Tongue (tissue), 1 donor: ENCODE measurements at regions not wholly inside any gene's neighbourhood (a gene's known extent, or its start where the extent isn't known, plus 50 kb on each side); places are given as distances from the start of the nearest gene placed in this dataset.
A peak's percentile ranks its signal among the peaks of the same experiment; 100 is the strongest.
"Not testable (repeated sequence)": the region's sequence is repeated elsewhere in the genome, so short reads cannot be mapped to it uniquely, and the experiment has no call there.

Experiments
- DNase-seq: peaks from one replicate; pipeline ENCODE4 v3.0.0-alpha.2; 2015

DNA sequence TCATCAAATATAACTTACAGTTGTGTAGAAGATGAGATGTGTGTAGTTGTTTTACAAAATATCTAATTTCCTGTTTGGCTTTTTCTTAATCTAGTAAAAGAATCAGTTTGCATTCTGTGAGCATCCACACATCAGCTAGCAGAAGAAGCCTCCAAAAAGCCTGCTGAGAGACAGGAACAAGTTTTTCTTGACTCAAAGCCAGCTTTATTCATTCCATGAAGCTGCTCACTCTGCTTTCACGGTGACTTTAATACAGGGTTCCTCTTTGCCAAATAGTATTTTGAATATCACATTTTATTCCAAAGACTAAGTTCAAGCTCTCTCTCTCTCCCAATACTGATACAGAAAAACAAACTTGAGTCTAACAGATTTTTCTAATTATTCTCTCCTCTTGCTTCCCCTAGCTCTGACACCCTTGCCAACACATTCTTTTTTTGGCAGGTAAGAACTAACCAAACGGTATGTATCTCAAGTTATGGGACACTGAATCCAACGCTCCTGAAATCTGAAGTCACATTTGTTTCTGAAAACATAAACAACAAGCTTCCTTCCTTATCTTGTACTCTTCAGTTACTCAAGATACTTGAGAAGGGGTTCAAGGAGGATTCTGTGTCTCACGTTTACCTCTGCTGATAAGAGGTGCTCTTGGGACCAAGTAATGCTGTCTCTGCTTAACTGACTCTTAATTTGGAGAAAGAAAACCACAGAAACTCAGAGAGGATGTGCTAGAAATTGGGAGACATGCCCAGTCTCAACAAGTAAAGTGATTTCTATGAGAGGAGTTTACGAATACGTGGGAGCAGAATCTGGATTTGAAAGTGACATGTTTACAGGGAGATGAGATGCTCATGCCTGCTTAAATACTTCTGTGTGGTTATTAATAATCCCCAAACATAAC, 184.2 kb upstream of the SPTLC3 start:
- peak; percentile 89 for DNase-seq

GRCh38 chr20:12825226-12825595, 183.6 kb upstream of the SPTLC3 start:
- peak; percentile 74 for DNase-seq

DNA sequence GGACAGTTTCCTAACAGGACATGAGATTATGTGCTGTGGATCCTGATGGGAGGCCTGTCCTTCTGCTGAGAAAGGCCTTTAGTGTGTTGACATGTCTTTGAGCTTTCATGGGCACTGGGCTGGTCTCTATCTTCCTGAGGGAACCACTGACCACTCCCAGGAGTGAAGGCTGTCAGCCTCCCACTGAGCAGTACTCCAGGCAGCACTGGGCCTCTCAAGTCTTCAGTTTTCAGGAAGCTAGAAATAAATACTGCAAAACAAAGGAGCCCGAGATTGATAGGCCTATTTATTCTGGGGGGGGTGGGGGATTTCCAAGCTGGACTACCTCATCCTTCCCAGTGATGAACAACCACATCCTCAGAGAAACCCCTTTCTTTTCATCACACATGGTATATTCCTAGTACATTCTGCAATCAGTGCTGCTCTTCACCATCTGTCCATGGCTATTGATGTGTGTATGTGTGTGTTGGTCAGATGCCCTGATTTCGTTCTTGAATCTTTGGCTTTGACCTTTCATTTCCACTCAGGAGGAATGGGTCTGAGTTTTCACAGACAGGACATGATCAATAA, 180.9 kb upstream of the SPTLC3 start:
- no peak for DNase-seq

- no peak for DNase-seq
These were observed 179.6 kb upstream of the SPTLC3 start for GRCh38 chr20:12829170-12829569.

GRCh38 chr20:12833861-12834260, 174.9 kb upstream of the SPTLC3 start:
- no peak for DNase-seq

GRCh38 chr20:12835999-12836398, 172.8 kb upstream of the SPTLC3 start:
- no peak for DNase-seq

GRCh38 chr20:12837646-12838045, 171.1 kb upstream of the SPTLC3 start:
- DNase-seq = no peak

DNA sequence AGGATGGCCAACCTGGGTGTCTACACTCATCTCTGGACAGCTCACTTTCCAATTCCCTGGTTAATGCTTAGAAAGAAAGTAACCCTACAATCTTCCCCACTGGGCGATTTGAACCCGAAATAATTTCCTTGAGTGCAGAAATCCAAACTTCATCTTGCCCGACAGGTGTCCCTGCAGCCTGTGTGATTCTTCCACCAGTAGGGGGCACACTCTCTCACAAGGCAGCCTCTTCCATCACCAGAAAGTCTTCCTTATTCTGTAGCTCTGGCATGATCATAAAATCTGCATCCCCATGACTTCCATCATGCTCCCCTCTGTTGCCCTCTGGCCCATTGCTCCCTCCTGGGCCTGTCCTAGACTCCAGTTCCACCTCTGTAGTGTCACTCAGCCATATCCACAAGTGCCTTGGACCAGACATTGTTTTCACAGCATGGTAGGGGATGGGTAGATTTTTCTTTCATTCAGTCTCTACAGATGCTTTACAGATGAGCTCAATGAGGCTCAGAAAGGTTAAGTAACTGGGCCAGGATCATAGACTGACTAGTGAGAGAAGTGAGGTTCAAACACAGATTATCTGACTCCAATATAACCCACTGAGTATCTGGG, 170.4 kb upstream of the SPTLC3 start:
- no peak for DNase-seq

DNA sequence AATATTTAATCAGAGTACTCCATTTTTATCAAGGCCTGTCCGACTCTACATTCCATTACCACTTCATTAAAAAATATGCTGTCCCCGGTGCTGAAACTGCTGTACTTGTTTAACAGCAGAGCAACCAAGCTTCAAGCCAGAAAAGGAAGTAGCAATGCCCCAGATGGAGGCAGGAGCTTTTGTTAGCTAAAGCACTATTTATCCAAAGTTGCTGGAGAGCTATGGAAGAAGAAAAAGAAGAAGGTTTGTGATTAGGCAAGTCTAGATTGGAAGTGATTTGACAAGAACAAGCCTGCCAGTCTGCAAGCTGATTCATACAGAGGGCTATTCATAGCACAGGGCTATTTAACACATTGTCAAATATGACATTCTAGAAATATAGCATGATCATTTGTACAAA, 160.9 kb upstream of the SPTLC3 start:
- peak; percentile 69 for DNase-seq

DNA sequence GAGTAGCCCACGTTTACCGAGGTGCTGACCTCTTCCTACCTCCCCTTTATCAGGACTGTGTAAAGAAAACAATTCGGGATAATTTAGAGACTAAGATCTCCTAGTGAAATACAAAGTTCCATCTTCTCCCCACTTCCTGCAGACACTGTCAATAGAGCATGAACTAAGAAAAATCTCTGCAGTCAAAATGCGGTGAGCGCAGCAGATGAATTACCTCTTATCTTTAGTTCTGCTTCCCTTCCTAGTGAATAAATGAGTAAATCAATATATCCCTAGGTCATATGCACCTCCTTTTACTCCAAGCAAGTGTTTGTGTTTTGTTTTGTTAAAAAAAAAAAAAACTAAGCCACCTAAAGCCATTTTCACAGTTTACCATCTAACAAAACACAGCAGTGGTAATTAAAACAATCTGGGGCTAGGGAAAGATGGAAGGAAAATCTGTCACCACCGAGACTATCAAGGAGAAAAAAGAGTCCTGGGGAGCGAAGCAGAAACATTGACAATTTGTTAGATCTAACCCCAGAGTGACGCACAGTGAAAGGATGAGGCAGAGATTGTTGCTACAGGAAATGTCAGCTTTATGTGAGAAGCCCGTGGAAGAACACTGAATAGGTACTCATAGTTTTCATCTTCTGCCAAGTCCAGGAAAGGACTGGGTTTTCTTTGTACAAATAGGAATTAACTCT, 159.4 kb upstream of the SPTLC3 start:
- no peak for DNase-seq

DNA sequence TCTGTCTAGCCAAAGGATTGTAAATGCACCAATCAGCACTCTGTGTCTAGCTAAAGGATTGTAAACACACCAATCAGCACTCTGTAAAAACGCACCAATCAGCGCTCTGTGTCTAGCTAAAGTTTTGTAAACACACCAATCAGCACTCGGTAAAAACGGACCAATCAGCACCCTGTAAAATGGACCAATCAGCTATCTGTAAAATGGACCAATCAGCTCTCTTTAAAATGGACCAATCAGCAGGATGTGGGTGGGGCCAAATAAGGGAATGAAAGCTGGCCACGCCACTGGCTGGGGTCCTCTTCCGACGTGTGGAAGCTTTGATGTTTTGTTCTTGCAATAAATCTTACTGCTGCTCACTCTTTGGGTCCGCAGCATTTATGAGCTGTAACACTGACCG, 151.1 kb upstream of the SPTLC3 start:
- not testable (repeated sequence) for DNase-seq

GRCh38 chr20:12860619-12861247, 148.0 kb upstream of the SPTLC3 start:
- DNase-seq = no peak

- DNase-seq = no peak
These were observed 139.1 kb upstream of the SPTLC3 start for GRCh38 chr20:12869669-12870068.

DNA sequence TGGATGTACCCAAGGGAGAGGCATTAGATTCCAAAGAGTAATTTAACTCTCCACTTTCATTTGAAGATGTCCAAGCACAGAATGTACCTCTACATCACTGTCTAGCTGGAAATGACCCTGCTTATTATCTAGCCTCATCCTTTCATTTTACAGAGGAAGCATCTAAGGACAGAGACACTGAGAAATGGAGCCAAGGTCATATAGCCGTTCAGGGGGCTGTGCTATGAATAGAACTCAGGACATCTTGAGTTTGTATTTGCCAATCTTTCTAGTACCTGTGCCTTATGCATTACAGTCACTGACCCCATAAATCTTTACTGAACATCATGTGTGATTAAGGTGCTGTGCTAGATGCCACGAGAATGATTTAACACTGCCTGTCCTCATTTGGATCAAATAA, 138.2 kb upstream of the SPTLC3 start:
- DNase-seq = no peak

- no peak for DNase-seq
These were observed 133.8 kb upstream of the SPTLC3 start for GRCh38 chr20:12874933-12875332.

GRCh38 chr20:12875510-12875909, 133.3 kb upstream of the SPTLC3 start:
- DNase-seq = no peak

GRCh38 chr20:12882832-12883506, 125.8 kb upstream of the SPTLC3 start:
- DNase-seq = no peak

DNA sequence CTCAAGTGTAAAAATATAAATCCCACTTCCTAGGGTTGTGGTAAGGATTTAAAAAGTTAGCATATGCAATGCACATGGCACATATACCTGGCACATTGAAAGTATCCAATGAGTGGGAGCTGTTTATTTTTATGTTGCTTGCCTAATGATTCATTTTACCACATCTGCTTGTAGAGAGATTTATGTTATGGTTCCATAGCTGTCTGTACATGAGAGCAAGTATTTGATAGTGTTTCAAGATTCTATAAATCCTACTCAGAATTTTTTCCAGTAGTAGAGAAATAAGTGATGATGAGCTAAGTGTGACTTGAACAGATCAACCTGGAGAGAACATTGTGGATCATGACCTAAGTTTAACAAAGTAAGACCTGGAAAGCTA, 125.3 kb upstream of the SPTLC3 start:
- DNase-seq = no peak

DNA sequence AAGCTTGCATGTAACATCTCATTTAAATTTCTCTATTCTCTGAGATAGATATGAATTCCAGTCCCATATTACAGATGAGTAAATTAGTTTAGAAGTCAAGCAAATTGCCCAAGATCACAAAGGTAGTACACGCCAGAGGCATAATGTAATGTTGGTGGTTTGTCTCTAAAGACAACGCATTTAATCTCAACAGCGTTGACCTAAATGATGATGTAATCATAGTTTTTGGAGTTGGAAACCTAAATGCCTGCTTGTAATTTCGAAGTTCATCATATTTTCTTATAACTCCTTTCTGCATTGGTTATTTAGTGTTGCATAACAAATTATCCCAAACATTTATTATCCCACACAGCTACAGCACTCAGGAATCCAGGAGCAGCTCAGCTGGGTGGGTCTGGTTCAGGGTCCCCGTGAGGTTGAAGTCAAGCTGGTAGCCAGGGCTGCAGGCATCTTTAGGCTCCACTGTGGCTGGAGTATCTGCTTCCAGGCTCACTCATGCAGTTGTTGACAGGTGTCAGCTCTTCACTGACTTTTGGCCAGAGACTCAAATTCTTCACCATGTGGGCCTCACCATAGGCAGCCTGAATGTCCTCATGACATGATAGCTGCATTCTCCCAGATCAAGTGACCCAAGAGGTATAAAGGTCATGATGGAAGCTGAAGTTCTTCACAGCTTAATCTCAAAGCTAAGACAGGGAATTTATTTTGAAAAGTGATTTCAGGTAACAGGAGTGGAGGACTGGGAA, 122.0 kb upstream of the SPTLC3 start:
- DNase-seq = no peak

- DNase-seq = no peak
These were observed 117.1 kb upstream of the SPTLC3 start for GRCh38 chr20:12891643-12892042.

GRCh38 chr20:12893019-12893418, 115.8 kb upstream of the SPTLC3 start:
- DNase-seq = peak; percentile 16
